ENCODE measurements at regions not wholly inside any gene's neighbourhood (a gene's known extent, or its start where the extent isn't known, plus 50 kb on each side); places are given as distances from the start of the nearest gene placed in this dataset.

DNA sequence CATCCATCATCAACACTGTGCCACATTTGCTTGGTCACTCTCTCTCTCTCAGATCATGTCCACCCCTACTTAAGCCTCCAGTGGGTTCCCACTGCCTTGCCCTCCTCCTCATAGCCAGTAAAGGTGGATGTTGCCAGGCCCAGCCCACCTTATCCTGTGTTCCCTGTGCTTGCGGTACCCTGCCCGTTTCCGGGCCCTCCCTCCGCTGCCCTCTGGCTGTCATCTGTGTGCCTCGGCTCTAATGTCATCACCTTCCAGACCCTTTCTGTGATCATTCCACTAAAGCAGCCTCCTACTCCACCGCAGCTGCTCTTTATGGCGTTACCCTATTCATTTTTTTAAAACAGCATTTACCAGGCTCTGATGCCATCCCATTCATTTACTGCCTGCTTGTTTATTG, 305.7 kb upstream of the SKOR2 start:
- no peaks in the 10 kb centered on the region for H4K20me1 ChIP-seq (ENCODE audit: control insufficient read depth, insufficient read depth, low read depth, low read length)
- no peak overlapping the region for H3K4me2 ChIP-seq (ENCODE audit: low read length)
- H3K9me2 ChIP-seq (replicated peaks; ENCODE audit: control insufficient read depth, low read length), result no peaks in the 10 kb centered on the region
- H3K4me1 ChIP-seq (ENCODE audit: control insufficient read depth, low read length), result no peaks in the 10 kb centered on the region
- H3K27ac ChIP-seq (ENCODE audit: low read depth, low read length), result no peak overlapping the region
- no peak overlapping the region for H3K4me3 ChIP-seq (ENCODE audit: low read length)
- no peaks in the 10 kb centered on the region for H3K27me3 ChIP-seq (ENCODE audit: control insufficient read depth, low read length)
- H3K36me3 ChIP-seq (ENCODE audit: control insufficient read depth, low read length), result no peaks in the 10 kb centered on the region
- H3K79me2 ChIP-seq (ENCODE audit: control insufficient read depth, low read length), result no peaks in the 10 kb centered on the region
- TF ChIP-seq EZH2phosphoT487 (IDR thresholded peaks at IDR 0.05; ENCODE audit: borderline replicate concordance, low read length), result no peak
- TF ChIP-seq, protein P1, sequence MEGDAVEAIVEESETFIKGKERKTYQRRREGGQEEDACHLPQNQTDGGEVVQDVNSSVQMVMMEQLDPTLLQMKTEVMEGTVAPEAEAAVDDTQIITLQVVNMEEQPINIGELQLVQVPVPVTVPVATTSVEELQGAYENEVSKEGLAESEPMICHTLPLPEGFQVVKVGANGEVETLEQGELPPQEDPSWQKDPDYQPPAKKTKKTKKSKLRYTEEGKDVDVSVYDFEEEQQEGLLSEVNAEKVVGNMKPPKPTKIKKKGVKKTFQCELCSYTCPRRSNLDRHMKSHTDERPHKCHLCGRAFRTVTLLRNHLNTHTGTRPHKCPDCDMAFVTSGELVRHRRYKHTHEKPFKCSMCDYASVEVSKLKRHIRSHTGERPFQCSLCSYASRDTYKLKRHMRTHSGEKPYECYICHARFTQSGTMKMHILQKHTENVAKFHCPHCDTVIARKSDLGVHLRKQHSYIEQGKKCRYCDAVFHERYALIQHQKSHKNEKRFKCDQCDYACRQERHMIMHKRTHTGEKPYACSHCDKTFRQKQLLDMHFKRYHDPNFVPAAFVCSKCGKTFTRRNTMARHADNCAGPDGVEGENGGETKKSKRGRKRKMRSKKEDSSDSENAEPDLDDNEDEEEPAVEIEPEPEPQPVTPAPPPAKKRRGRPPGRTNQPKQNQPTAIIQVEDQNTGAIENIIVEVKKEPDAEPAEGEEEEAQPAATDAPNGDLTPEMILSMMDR (IDR thresholded peaks at IDR 0.05; ENCODE audit: low read depth, low read length, poor library complexity, severe bottlenecking), result no peak
- H3K9me3 ChIP-seq (ENCODE audit: control insufficient read depth, insufficient read depth, low read length), result no peaks in the 10 kb centered on the region
- H3F3A ChIP-seq (ENCODE audit: control insufficient read depth, insufficient read depth), result no peaks in the 10 kb centered on the region

DNA sequence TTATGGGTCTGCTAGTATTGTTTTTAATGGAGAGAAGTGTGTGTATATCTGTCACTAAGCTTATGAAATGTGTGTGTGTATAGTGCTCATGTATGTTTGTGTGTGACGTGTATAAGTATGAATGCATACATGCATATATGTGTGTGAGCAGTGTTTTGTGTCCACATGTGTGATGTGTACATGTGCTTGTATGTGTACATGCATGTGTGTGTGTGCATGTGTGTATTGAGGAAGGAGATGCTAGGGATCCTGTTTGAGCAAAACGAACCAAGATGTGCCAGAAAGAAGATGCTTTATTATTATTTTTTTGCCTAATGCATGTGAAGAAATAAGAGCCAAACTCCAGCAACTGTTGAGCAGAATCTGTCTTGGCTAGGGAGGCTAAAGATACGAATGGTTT, 301.3 kb upstream of the SKOR2 start:
- no peak for TF ChIP-seq EZH2phosphoT487 (IDR thresholded peaks at IDR 0.05; ENCODE audit: borderline replicate concordance, low read length)
- TF ChIP-seq, protein P1 (IDR thresholded peaks at IDR 0.05; ENCODE audit: low read depth, low read length, poor library complexity, severe bottlenecking), result no peak
- H3K4me2 ChIP-seq (ENCODE audit: low read length), result no peak overlapping the region
- H3K9me2 ChIP-seq (replicated peaks; ENCODE audit: control insufficient read depth, low read length), result no peaks in the 10 kb centered on the region
- no peaks in the 10 kb centered on the region for H3K27me3 ChIP-seq (ENCODE audit: control insufficient read depth, low read length)
- no peak overlapping the region for H3K27ac ChIP-seq (ENCODE audit: low read depth, low read length)
- H3K4me3 ChIP-seq (ENCODE audit: low read length), result no peak overlapping the region
- no peaks in the 10 kb centered on the region for H3F3A ChIP-seq (ENCODE audit: control insufficient read depth, insufficient read depth)
- H3K36me3 ChIP-seq (ENCODE audit: control insufficient read depth, low read length), result no peaks in the 10 kb centered on the region
- H4K20me1 ChIP-seq (ENCODE audit: control insufficient read depth, insufficient read depth, low read depth, low read length), result no peaks in the 10 kb centered on the region
- no peaks in the 10 kb centered on the region for H3K9me3 ChIP-seq (ENCODE audit: control insufficient read depth, insufficient read depth, low read length)
- H3K79me2 ChIP-seq (ENCODE audit: control insufficient read depth, low read length), result no peaks in the 10 kb centered on the region
- no peaks in the 10 kb centered on the region for H3K4me1 ChIP-seq (ENCODE audit: control insufficient read depth, low read length)

DNA sequence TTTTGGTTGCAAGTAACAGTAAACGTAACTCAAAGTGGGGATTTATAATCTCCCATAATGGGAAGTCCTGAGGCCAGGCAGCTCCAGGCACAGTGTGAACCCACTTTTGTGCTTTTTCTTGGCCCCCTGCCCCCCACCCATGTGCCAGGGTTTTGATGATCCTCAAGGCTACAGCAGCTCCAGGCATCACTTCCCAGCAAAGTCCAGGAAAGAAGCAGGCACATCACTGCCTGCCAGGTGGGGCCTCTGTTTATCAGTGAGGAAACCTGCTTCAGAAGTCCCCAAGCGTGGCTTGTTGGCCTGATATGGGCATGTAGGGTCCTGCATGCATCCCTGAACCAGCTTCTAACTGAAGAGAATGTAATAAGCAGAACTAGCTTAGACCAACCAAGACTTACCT, 299.2 kb upstream of the SKOR2 start:
- Histone ChIP-seq H3K4me2 (ENCODE audit: low read length) (no peak overlapping the region), H3K9me2 (replicated peaks; ENCODE audit: control insufficient read depth, low read length) (no peaks in the 10 kb centered on the region), H3K4me1 (ENCODE audit: control insufficient read depth, low read length) (no peaks in the 10 kb centered on the region), H3K9me3 (ENCODE audit: control insufficient read depth, insufficient read depth, low read length) (no peaks in the 10 kb centered on the region), H3K27me3 (ENCODE audit: control insufficient read depth, low read length) (no peaks in the 10 kb centered on the region), H3F3A (ENCODE audit: control insufficient read depth, insufficient read depth) (no peaks in the 10 kb centered on the region), H3K79me2 (ENCODE audit: control insufficient read depth, low read length) (no peaks in the 10 kb centered on the region), H3K27ac (ENCODE audit: low read depth, low read length) (no peak overlapping the region), H4K20me1 (ENCODE audit: control insufficient read depth, insufficient read depth, low read depth, low read length) (no peaks in the 10 kb centered on the region), H3K4me3 (ENCODE audit: low read length) (no peak overlapping the region), H3K36me3 (ENCODE audit: control insufficient read depth, low read length) (no peaks in the 10 kb centered on the region)
- TF ChIP-seq, protein P1 (IDR thresholded peaks at IDR 0.05; ENCODE audit: low read depth, low read length, poor library complexity, severe bottlenecking), result no peak
- no peak for TF ChIP-seq EZH2phosphoT487 (IDR thresholded peaks at IDR 0.05; ENCODE audit: borderline replicate concordance, low read length)

Data from DOHH2 (cell line).